ENCODE measurements at regions not wholly inside any gene's neighbourhood (a gene's known extent, or its start where the extent isn't known, plus 50 kb on each side); places are given as distances from the start of the nearest gene placed in this dataset.

DNA sequence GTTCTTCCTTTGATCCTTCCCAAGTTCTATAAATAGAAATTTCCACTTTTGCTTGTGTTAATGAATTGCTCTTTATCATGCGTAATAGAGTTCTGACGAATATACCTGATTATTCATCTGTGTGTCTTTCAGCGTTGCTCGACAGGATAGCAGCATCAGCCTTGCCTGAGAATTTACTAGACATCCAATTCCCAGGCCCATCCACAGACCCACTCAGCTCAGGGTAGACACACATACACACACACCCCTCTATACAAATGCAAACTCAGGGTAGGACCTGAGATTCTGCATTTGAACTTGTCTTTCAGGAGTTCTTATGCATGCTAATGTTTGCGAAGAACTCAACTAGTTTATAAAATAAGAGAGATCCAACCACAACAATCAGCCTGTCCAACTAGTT lies 343.4 kb upstream of the GYPC start:
- TF ChIP-seq SP1 (IDR thresholded peaks at IDR 0.05) (no peak), ZNF384 (IDR thresholded peaks at IDR 0.05) (no peak), NFRKB (IDR thresholded peaks at IDR 0.05) (no peak), CTBP1 (IDR thresholded peaks at IDR 0.05; ENCODE audit: borderline replicate concordance) (no peak)
- POLR2A ChIA-PET, result no interaction called here
- DNase-seq (ENCODE audit: extremely low spot score), result no peak
- CTCF ChIA-PET, result no interaction called here

DNA sequence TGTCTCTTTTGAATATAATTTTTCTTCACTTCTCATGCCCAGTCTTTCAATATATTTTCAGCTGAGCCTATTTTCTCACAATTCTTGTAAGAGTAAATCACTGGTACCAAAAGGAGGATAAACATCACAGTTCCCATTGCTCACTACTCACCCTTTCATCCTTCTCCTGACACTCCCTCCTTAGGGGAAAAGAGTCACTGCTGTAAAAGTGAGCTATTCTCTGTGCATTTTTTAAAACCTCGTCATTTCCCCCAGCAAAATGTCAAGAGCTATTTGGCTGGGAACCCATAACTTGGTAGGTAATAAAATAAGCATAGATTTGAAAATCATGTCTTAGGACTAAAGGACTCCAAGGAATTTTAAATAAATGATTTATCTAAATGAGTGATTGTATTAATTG lies 340.1 kb upstream of the GYPC start:
- no peak for DNase-seq (ENCODE audit: extremely low spot score)
- CTCF ChIA-PET, result no interaction called here
- POLR2A ChIA-PET, result no interaction called here
- TF ChIP-seq CTBP1 (IDR thresholded peaks at IDR 0.05; ENCODE audit: borderline replicate concordance), result no peak
- TF ChIP-seq HDGF (IDR thresholded peaks at IDR 0.05; ENCODE audit: borderline replicate concordance), result no peak
- no peak for TF ChIP-seq FOXK2 (IDR thresholded peaks at IDR 0.05)
- no peak for TF ChIP-seq FOXA1 (IDR thresholded peaks at IDR 0.05)
- TF ChIP-seq NFRKB (IDR thresholded peaks at IDR 0.05), result no peak
- no peak for TF ChIP-seq L3MBTL2 (conservative IDR thresholded peaks at IDR 0.05)
- no peak for TF ChIP-seq ARNT (IDR thresholded peaks at IDR 0.05)
- no peak for TF ChIP-seq LEF1 (IDR thresholded peaks at IDR 0.05; ENCODE audit: borderline replicate concordance)
- TF ChIP-seq, protein P1, sequence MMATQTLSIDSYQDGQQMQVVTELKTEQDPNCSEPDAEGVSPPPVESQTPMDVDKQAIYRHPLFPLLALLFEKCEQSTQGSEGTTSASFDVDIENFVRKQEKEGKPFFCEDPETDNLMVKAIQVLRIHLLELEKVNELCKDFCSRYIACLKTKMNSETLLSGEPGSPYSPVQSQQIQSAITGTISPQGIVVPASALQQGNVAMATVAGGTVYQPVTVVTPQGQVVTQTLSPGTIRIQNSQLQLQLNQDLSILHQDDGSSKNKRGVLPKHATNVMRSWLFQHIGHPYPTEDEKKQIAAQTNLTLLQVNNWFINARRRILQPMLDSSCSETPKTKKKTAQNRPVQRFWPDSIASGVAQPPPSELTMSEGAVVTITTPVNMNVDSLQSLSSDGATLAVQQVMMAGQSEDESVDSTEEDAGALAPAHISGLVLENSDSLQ (IDR thresholded peaks at IDR 0.05), result no peak

DNA sequence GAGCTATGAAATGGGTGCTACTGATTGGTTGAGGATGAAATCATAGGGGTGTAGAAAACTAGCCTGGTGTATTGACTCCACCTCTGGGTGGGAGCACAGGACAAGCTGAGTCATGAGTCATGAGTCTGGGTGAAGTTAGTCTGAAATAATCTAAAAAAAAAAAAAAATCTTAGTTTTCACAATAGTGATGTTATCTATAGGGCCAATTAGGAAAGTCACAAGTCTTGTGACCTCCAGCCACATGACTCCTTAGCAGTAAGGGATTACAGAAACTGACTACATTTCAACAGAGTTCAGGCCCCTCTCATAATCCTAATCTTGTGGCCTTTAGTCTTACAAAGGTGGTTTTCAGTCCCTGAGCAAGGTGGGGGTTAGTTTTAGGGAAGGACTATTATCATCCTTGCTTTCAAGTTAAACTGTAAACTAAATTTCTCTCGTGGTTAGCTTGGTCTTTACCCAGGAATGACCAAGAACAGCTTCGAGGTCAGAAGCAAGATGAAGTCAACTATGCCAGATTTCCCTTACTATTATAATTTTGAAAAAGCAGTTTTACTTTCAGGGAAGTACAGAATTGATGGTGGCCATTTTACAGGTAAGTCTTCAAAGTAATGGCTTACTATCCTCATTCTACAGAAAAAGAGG lies 338.0 kb upstream of the GYPC start:
- POLR2A ChIA-PET, result no interaction called here
- no peak for DNase-seq (ENCODE audit: extremely low spot score)
- TF ChIP-seq ZNF384 (IDR thresholded peaks at IDR 0.05), result no peak
- no peak for TF ChIP-seq FOXK2 (IDR thresholded peaks at IDR 0.05)
- no peak for TF ChIP-seq HDGF (IDR thresholded peaks at IDR 0.05; ENCODE audit: borderline replicate concordance)
- TF ChIP-seq, protein P1 (IDR thresholded peaks at IDR 0.05), result no peak
- no peak for TF ChIP-seq L3MBTL2 (conservative IDR thresholded peaks at IDR 0.05)
- CTCF ChIA-PET, result no interaction called here

DNA sequence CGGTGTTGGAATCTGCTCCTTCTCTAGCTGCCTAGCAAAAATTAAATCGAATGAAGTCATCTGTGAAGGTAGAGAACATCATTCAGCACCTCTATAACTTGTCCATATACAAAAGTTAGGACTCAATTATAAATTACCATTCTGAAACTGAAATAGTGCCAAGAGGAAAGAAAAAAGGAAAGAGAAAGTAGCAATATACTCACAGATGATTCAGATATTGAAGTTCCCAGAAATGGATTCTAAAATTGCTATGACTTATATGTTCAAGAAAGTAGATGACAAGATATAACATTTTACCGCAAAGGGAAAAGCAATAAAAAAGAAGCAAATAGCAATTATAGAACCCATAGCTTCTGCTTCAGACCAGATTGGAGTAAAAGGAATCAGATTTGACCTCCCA lies 333.6 kb upstream of the GYPC start:
- ChIA-PET CTCF (no interaction called here), POLR2A (no interaction called here)
- no peak for DNase-seq (ENCODE audit: extremely low spot score)
- TF ChIP-seq FOXM1 (IDR thresholded peaks at IDR 0.05; ENCODE audit: borderline replicate concordance) (no peak), LEF1 (IDR thresholded peaks at IDR 0.05; ENCODE audit: borderline replicate concordance) (no peak)

- CTCF ChIA-PET, result no interaction called here
- no peak for TF ChIP-seq LEF1 (IDR thresholded peaks at IDR 0.05; ENCODE audit: borderline replicate concordance)
- TF ChIP-seq, protein P1 (IDR thresholded peaks at IDR 0.05), result no peak
- POLR2A ChIA-PET, result no interaction called here
- no peak for DNase-seq (ENCODE audit: extremely low spot score)
These were observed 330.8 kb upstream of the GYPC start for GRCh38 chr2:126325202-126325601.

DNA sequence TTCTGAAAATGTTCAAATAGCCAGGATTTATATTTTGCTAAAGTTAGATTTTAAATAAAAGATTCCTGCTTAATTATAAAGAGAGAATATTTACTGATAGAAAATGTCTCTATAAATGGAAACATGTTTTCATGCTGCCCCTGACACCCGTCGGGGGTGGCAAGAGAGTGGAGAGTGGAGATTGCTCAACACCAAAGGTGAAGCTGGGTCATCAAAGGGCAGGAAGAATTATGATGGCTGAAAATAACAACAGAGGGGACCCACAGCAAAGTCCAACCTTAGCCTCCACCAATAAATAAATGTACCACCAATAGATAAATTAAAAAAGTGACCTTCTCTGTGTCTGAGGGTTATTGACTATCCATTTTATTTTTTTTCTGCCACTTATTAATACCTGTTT lies 326.8 kb upstream of the GYPC start:
- DNase-seq (ENCODE audit: extremely low spot score), result no peak
- ChIA-PET CTCF (no interaction called here), POLR2A (no interaction called here)
- TF ChIP-seq ARNT (IDR thresholded peaks at IDR 0.05) (no peak), ELF4 (IDR thresholded peaks at IDR 0.05) (no peak)

DNA sequence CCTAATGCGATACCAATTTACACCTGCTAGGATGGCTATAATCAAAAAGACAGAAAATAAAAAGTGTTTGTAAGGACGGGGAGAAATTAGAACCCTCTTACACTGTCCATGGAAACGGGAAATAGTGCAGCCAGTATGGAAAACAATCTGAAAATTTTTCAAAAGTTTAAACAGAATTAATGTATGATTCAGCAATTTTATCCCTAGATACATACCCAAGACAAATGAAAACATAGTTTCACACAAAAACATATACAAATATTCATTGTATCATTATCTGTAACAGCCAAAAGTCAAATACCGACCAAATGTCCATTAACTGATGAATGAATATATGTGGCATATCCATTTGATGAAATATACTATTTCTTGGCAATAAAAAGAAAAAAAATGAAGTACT lies 313.5 kb upstream of the GYPC start:
- ChIA-PET CTCF (no interaction called here), POLR2A (no interaction called here)
- TF ChIP-seq, protein P1 (IDR thresholded peaks at IDR 0.05), result no peak
- TF ChIP-seq ARNT (IDR thresholded peaks at IDR 0.05), result no peak
- TF ChIP-seq FOXA1 (IDR thresholded peaks at IDR 0.05), result no peak
- no peak for TF ChIP-seq BHLHE40 (IDR thresholded peaks at IDR 0.05; ENCODE audit: borderline replicate concordance)
- TF ChIP-seq LEF1 (IDR thresholded peaks at IDR 0.05; ENCODE audit: borderline replicate concordance), result no peak
- TF ChIP-seq FOXK2 (IDR thresholded peaks at IDR 0.05), result no peak
- TF ChIP-seq NFRKB (IDR thresholded peaks at IDR 0.05), result no peak
- no peak for TF ChIP-seq L3MBTL2 (conservative IDR thresholded peaks at IDR 0.05)
- no peak for DNase-seq (ENCODE audit: extremely low spot score)

GRCh38 chr2:126343136-126343535 lies 312.8 kb upstream of the GYPC start:
- POLR2A ChIA-PET, result no interaction called here
- TF ChIP-seq ZNF384 (IDR thresholded peaks at IDR 0.05), result no peak
- TF ChIP-seq LEF1 (IDR thresholded peaks at IDR 0.05; ENCODE audit: borderline replicate concordance), result no peak
- DNase-seq (ENCODE audit: extremely low spot score), result no peak
- CTCF ChIA-PET, result no interaction called here

All from HEK293T (cell line).